Epithelial cell of proximal tubule (primary cell): ENCODE measurements at regions not wholly inside any gene's neighbourhood (a gene's known extent, or its start where the extent isn't known, plus 50 kb on each side); places are given as distances from the start of the nearest gene placed in this dataset.

Source experiments
- DNase-seq: peaks from one replicate; pipeline ENCODE4 v3.0.0-alpha.2; 2011; ENCODE audit warnings: low read depth
- H3K4me3 ChIP-seq: 2 replicates; pipeline ENCODE4 v1.5.1; 2011; ENCODE audit warnings: low read depth, mild to moderate bottlenecking, low read length
- CTCF ChIP-seq: conservative IDR thresholded peaks from 2 replicates; pipeline ENCODE4 v1.5.1; 2012; ENCODE audit warnings: low read depth, mild to moderate bottlenecking, low read length

DNA sequence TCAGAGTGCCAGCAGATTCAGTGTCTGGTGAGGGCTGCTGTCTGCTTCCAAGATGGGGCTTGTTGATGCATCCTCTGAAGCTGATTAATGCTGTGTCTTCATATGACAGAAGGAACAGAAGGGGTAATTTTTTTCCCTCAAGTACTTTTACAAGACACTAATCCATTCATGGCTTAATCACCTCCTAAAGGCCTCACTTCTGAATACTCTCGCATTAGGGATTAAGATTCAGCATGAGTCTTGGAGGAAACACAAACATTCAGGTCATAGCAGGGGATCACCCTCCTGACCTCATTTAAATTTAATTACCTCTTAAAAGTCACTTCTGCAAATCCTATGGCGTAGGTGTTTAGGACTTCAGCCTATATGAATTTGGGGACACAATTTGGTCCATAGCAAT is 1145.5 kb upstream of the PCDH10 start:
- DNase-seq = no peak
- no peak overlapping the region for H3K4me3 ChIP-seq
- TF ChIP-seq CTCF = no peak

GRCh38 chr4:132015321-132015720 is 1133.8 kb upstream of the PCDH10 start:
- no peak overlapping the region for H3K4me3 ChIP-seq
- TF ChIP-seq CTCF = no peak
- DNase-seq = no peak

DNA sequence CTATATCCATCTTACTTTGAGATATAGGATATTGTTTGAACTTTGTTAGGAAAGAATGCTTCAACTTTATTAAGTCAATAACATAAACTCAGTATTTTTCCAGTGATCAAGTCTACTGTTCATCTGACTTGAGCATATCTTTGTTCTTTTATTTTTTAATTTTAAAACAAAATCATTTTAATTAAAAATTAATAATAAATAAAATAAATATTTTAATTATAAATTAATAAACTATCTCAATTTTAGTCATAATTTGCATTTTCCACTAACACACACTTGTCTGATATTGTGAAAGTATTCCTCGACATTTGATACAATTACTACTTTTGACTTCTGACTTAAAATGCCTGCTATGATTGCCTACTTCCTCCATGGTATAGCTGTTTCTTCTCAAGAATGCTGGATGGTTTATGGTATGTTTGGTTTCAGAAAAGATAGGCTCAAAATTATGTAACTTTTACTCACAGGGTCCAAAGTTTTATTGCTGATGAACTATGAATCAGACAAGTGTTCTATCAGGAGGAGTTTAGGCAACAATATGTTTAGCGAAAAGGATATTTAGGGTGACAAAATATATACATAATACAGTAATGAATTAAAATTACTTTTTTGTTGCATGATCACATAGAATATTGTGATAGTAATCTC is 1132.3 kb upstream of the PCDH10 start:
- no peak for DNase-seq

GRCh38 chr4:132026166-132026565 is 1122.9 kb upstream of the PCDH10 start:
- no peak overlapping the region for H3K4me3 ChIP-seq
- TF ChIP-seq CTCF = no peak
- DNase-seq = no peak

More for the DNA sequence above, 1132.3 kb upstream of the PCDH10 start:
- H3K4me3 ChIP-seq = no peak overlapping the region
- TF ChIP-seq CTCF = no peak

- no peak for TF ChIP-seq CTCF
- no peak for DNase-seq
- H3K4me3 ChIP-seq = no peak overlapping the region
Measured at GRCh38 chr4:132026816-132027215, 1122.3 kb upstream of the PCDH10 start.

- H3K4me3 ChIP-seq = no peak overlapping the region
- DNase-seq = no peak
- TF ChIP-seq CTCF = no peak
Measured at GRCh38 chr4:132056496-132056895, 1092.6 kb upstream of the PCDH10 start.

- H3K4me3 ChIP-seq = no peak overlapping the region
- DNase-seq = no peak
- TF ChIP-seq CTCF = no peak
Measured at GRCh38 chr4:132059227-132059626, 1089.9 kb upstream of the PCDH10 start.
